H54 (cell line): ENCODE measurements at regions not wholly inside any gene's neighbourhood (a gene's known extent, or its start where the extent isn't known, plus 50 kb on each side); places are given as distances from the start of the nearest gene placed in this dataset.

ENCODE experiments used
- DNase-seq: peaks from one replicate; pipeline ENCODE4 v3.0.0; 2011; ENCODE audit warnings: low spot score, mixed read lengths; ENCODE audit not compliant: insufficient read length
- FAIRE-seq: peaks from 3 replicates; lab custom pipeline; 2011; peaks lifted over from hg19 to GRCh38; lab: Jason Lieb, UNC
- POLR2A ChIP-seq: IDR thresholded peaks from 2 replicates; pipeline ENCODE4 v1.6.1; 2011; ENCODE audit warnings: low read depth, mild to moderate bottlenecking, low read length

DNA sequence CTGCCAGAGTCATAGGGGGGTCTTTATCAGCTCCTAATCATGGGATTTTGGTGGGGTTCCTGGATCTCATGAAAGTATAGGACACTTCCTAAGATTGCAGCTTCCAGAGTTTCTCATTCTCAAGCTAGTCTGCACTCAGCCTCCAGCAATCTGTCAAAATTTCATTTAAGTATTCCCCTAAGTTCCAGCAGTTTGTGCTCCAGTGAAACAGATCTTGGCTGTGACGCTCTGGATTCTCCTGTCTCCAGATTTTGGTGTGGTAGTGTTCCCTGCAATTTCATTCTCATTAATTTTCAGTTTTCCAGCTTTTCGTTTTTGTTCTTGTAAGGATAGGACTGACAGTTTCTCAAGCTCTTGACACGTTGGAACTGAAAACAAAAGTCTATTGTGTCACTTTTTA is 908.9 kb upstream of the MIR17HG start:
- FAIRE-seq (no peak), DNase-seq (no peak)
- no peak for TF ChIP-seq POLR2A

DNA sequence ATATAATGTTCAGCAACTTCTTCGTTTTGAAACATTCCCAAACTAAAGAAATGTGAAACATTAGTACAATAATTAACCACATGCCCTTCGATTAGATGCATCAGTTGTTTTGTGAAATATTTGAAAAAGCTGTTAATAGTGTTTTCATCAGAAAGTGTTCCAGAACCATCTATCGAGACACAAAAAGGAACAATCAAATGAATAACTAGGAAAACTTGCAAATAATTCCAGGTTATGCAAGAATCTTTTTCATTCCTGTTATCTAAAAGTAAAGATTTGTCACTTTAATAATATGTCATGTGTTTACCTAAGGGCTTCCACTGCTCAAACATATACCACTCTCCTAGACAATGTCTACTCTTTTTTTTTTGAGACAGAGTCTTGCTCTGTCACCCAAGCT is 904.2 kb upstream of the MIR17HG start:
- DNase-seq = no peak
- no peak for FAIRE-seq
- no peak for TF ChIP-seq POLR2A

DNA sequence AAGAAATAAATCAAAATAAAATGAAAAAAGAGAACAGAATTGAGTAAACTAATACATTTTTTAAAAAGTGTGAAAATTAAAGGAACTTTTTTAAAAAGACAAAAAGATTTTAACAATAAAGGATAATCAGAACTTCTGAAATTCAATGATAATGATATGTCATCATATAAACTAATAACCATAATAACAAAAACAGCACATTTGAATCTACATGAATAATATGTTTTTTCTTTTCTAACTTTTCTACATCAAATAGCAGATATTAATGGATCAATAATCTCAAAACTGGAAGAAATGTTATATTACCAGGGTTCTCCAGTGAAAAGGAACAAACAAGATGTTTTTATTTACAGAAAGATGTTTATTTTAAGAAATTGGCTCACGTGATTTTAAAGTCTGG is 903.3 kb upstream of the MIR17HG start:
- no peak for FAIRE-seq
- no peak for TF ChIP-seq POLR2A

DNA sequence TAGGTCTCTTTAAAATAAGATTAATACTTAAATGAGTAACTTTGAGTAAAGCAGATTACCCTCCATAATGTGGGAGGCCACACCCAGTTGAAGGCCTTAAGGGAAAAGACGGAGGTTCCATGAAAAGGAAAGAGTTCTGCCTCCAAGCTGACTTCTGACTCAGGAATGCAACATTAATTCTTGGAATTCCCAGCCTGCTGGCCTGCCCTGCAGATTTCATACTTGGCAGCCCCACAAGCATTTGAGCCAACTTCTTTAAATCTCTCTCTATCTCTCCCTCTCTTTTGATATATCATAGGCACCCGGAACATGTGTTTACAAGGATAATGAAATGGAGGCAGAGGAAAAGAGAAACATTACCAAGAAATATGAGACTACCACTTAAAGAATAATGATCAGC is 902.3 kb upstream of the MIR17HG start:
- TF ChIP-seq POLR2A = no peak
- FAIRE-seq (peak; percentile 100), DNase-seq (peak; percentile 35)

More for the DNA sequence above, 903.3 kb upstream of the MIR17HG start:
- no peak for DNase-seq

DNA sequence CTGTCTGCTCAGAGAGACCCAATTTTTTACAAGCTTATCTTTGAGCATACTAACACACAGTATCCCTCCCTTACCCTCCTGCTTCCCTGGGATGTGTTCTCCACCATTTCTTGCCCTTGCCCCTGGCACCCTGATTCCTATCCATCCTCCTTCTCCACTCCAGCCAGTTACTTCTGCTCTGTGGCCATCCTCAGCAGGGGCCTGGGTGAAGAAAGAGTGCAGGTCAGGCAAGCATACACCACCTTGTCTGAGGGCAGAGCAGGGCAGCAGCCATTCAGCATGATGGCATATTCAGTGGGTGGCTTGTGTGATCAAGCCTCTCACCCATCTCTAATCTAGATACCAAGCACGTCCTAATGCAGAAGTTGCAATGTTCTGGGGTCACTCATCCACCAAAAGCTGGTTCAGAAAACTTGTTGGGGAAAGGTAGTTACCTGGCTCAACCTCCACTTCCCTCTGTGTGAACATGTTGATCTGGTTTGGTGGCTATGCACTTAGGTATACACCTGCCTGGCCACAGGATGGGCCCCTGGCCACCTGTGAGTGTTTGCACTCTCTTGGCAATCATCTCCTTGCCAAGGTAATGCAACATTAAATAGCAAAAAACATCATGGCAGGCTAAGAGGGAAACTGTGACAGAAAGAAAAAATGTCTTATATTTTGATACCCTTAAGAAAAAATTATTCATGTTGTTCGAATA is 900.3 kb upstream of the MIR17HG start:
- DNase-seq (no peak), FAIRE-seq (peak; percentile 85)
- TF ChIP-seq POLR2A = no peak

DNA sequence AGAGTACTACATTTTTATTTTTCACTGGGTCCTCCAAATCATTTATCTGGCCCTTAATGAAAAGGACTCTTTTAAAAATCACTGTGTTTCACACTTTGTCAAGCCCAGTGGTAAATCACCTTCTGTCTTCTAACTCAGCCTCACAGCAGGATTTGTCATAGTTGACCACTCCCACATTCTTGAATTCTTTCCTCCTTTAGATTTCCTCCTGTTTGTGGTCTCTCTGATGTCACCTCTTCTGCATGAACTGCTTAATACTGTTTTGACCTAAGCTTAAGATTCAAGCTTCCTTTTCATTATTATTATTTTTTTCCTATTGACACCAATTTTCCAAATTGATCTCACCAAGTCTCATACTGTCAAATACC is 899.8 kb upstream of the MIR17HG start:
- TF ChIP-seq POLR2A = no peak
- DNase-seq = peak; percentile 19
- FAIRE-seq = peak; percentile 99

DNA sequence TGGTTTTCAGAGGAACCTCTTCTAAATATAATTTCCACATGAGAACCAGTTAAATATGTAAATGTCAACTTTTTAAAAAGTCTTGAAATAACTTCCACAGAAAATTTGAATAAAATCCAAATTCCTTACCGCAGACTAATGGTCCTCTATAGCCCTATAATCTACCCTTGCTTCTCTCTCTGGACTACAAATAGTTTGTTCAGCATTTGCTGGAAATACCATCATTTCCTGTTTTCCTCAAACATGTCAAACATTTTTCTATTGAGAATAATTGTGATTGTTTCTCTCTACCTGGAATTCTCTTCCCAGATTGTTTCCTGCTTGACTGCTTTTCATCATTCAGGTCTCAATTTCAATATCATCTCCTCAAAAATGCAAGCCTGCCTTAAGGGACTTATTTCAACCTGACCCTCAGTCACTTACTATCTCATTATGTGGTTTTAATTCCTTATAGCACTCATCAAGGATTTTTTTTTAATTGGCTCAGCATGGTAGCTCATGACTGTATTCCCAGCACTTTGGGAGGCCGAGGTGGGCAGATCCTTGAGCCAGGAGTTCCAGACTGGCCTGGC is 898.9 kb upstream of the MIR17HG start:
- TF ChIP-seq POLR2A = no peak
- FAIRE-seq (peak; percentile 81), DNase-seq (no peak)

DNA sequence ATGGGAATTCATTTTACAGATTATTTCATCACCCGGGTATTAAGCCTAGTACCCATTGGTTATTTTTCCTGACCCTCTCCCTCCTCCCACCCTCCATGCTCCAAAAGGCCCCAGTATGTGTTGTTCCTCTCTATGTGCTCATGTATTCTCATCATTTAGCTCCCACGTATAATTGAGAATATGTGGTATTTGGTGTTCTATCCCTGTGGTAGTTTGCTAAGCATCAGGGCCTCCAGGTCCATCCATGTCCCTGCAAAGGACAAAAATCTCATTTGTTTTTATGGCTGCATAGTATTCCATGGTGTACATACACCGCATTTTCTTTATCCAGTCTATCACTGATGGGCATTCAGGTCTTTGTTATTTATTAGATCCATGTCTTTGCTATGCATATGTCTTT is 894.1 kb upstream of the MIR17HG start:
- FAIRE-seq (no peak), DNase-seq (no peak)
- no peak for TF ChIP-seq POLR2A

DNA sequence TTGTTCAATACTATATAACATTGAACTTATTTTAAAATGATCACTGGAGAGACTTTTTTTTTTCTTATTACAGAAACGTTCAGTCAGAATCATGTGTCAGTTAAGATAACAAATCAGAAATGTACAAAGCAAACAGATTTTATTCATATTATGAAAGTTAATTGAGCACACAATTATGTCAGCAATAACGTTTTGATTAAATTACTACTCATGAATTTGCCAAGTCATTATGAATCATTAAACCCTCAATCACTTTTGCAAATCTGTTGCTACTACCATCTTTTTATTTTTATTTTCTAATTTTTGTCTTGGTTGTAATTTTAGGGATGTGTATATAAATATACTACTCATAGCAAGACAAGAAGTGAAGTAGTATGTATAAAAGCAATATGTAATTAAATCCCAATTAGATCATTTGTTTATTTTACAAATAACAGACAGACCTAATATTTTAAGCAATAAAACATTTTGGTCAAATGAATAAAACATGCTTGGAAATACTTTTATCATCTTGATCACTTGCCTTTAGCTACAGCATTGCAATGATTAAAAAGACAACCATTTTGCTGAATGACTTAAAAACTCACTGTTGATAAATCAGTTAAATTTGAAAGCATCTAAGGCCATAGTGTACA is 893.4 kb upstream of the MIR17HG start:
- TF ChIP-seq POLR2A = no peak
- DNase-seq (no peak), FAIRE-seq (peak; percentile 61)

DNA sequence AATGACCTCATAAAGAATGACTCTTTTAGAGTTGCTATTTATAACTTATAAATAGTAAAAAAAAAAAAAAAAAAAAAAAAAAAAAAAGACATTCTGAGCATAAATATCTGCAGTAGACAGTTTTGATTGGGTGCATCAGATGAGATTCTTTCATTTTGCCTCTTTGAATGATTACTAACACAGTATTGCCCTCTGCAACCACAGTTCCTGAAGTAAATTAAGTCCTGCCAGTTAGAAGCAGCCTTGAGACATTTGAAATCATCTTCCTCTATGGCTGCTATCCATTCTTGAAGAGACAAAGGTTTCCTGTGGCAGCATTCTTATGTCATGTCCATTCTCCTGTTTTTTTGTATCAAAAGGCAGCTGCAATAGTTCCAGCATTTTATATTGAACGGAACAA is 892.4 kb upstream of the MIR17HG start:
- FAIRE-seq = peak; percentile 20

DNA sequence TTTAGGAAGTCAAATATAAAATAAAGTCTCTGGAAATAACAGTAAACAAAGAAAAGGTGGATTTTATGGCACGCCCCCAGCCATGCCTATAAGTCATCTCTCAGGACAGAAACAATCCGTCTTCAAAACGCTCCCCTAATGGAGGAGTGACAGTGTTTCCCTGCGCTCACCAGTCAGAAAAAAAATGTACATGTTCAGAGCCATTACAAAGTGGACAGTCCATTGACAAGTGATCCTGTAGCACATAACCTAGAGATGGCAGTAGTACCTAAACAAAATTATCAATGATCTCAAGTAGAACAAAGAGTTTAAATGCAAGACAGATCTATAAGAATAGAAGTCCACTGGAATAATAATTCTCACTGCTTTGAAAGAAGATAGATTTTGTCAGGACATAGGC is 891.7 kb upstream of the MIR17HG start:
- no peak for DNase-seq
- FAIRE-seq = peak; percentile 41
- TF ChIP-seq POLR2A = no peak

More for the DNA sequence above, 892.4 kb upstream of the MIR17HG start:
- DNase-seq = no peak
- TF ChIP-seq POLR2A = no peak

DNA sequence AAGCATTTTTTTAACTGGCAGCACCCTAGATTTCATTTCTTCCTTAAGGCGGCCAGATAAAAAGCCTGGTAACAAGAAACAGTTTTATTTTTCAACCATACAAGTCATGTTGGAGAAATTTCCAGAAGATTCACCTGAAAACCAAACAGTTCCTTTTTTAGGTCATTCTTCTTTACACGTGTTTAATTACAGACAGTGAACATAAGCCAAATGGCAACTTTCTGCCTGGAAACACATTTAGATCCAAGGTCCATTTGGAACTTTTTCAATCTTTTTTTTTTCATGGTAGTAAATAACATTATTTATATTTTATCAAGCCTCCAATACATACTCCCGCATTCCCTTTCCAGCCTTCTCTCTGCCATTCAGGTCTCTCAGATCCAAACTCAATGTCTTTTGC is 886.1 kb upstream of the MIR17HG start:
- FAIRE-seq = no peak
- no peak for TF ChIP-seq POLR2A

DNA sequence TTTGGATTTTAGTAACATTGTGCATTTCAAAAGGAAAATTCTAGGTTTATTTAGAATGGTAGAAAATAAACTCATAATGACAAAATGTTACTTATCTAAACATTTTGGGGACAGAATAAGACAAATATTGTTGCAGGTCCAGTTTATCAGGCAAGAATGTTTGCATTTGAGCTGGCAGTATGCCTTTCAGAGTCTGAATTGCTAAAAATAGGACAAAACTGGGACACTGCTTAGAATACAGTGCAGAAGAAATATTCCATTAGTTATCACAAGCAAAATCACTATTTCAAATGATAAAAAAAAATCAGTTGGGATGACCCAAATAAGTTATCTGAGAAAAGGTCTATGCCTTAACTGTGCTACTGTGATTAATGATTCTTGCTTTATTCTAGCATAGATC is 870.3 kb upstream of the MIR17HG start:
- FAIRE-seq = no peak
- DNase-seq = no peak
- TF ChIP-seq POLR2A = no peak

More for the DNA sequence above, 886.1 kb upstream of the MIR17HG start:
- no peak for DNase-seq

DNA sequence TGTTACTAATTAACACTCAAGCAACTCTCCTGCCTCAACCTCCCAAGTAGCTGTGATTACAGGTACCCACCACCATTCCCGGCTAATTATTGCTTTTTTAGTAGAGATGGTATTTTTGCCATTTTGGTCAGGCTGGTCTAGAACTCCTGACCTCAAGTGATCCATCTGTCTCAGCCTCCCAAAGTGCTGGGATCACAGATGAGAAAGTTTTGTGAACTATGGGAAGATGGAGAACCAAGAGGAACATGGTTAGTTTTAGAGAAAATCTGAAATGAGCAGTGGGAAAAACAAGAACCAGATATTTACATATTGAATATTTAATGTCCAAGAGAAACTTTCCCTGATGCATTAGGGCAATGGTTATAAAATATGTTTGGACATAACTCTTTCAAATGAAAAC is 863.6 kb upstream of the MIR17HG start:
- no peak for TF ChIP-seq POLR2A
- FAIRE-seq (peak; percentile 45), DNase-seq (no peak)

DNA sequence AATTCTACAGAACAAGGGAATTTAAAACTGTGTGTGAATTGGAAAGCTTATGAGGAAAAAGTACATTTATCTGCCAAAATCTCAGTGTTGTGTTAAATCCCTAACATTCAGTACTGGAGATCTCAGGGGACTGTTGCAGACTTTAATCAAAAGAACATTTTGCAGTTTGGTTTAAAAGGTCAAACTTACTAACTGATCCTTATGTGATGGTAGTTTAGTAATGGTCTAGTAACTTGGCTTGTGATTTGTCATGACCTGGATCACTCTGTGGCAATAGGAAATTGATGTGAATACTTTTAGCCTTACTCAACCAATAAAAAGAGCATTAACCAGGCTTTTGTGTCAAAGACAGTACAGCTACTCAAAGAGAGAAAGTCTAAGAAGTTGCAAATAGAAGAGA is 862.1 kb upstream of the MIR17HG start:
- TF ChIP-seq POLR2A = no peak
- FAIRE-seq = peak; percentile 100
- DNase-seq = peak; percentile 28

DNA sequence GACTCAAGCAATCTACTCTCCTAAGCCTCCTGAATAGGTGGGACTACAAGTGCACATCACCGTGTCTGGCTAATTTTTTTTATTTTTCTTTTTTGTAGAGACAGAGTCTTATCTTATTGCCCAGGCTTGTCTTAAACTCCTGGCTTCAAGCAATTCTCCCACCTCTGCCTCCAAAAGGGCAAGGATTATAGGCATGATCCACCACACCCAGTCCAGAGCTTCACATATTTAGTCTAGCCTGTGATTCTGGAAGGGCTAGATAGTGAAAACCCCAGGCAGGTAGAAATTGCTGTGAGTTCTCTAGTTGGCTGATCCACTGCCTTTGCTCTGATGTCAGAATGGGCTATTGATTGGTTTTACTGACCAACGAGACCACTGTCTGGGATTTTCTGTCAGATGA is 854.6 kb upstream of the MIR17HG start:
- DNase-seq (no peak), FAIRE-seq (no peak)
- no peak for TF ChIP-seq POLR2A
